GOT3 (cell line): ENCODE measurements at regions not wholly inside any gene's neighbourhood (a gene's known extent, or its start where the extent isn't known, plus 50 kb on each side); places are given as distances from the start of the nearest gene placed in this dataset.
"Not testable (repeated sequence)": the region's sequence is repeated elsewhere in the genome, so short reads cannot be mapped to it uniquely, and the experiment has no call there.

ENCODE experiments used
- DNase-seq: peaks from one replicate; lab custom pipeline; 2025; ENCODE audit warnings: mixed read lengths; lab: John Stamatoyannopoulos, UW

DNA sequence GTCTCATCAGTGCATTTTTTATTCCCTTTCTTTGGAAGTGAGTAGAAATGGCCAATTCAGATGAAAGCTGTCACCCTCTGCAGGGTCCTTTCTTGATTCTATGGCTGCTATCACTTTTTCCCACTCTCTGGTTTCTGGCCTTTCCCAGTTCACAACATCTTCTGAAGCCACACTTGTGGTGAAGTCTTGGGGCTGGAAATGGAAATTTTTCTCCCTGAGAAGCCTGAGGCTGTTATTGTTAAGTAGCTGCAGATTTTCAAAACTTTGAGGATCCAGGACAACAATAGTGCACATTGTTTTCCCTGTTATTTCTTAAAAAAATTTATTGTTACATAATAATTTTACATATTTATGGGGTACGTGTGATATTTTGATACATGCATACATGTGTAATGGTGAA is 250.3 kb upstream of the RASGRP1 start:
- DNase-seq, result no peak

DNA sequence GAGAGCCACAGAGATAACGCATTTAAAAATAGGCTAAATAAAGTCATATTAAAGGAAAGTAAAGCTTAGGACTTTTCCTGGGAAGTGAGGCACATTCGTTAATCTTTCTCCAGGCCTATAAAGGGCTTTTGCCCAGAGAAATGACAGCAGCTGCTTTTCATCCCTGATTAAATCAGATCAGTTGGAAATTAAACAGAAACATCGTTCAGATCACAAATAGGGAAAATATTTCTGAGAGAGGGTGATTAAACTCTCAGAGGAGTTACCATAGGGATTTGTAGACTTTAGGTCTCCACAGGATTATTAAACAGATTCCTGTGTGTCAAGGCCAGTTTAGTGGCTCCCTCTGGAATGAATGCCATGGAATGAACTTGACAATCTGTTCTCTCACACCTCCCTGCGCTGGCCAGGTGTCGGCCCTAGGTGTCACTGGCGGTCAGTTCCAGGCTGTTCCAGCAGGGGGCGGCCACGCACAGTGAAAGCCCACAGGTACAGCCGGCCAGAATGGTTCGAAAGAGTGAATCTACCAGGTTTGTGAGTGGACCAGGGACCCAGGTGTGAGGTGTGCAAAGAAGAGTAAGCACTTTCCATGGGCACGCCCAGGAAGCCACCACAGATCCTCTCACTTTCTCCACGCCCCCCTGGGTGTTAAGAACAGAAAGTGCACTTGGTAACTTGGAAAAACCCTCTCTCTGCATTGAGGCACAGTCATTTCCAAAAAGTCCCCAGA is 253.0 kb upstream of the RASGRP1 start:
- DNase-seq, result peak; percentile 18

DNA sequence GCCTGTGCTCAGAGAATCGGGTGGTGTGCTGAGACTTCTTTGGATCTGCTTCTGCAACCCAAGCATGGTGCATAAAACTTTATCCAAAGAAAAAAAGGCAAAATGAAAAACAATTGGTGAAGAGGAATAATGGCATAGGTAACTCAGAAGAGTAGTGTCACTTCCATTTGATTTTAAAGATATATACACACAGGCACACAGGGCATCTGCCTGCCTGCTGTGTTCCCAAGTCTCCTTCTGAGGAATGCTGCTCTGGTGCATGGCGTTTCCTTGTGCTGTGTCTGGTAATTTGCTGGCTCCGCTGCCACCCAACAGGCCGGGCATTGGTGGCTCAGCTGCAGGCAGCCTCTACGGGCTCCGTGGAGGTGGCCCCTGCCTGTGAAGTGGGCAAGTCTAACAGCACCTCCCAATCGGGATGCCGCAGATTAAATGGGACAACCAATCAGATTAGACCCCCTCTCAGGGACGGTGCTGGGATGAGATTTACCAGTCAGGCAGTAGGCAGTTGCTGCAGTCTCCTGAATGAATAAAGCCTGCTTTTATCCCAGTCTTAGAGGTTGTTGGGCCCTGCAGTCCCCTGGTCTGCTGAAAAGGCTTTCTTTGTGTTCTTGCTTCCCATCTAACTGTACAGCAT is 253.7 kb upstream of the RASGRP1 start:
- DNase-seq, result no peak

DNA sequence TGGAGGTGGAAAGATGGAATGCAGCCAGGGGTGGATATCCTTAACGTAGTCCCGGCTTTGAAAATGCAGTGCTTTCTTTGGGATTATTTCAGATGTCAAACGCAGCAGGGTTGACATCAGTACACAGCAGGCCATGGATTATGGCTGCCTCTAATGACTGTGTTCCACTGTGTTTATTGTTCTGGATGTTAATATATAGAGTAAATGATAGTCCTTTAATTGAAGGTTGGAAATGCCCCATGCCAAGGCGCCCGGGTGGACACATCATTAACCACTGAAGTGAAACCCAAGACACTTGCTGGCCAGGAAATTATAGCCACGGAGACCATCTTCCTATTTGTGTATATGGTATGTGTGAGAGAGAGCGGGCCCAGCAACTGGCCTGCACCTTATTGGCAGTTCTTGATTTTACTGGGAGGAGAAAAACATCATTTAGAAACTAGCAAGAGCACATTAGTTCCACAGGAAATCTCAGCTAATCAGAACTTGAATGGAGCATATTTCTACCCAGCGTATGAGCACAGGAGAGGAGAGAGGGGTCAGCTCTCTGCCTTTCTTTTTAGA is 254.9 kb upstream of the RASGRP1 start:
- no peak for DNase-seq

DNA sequence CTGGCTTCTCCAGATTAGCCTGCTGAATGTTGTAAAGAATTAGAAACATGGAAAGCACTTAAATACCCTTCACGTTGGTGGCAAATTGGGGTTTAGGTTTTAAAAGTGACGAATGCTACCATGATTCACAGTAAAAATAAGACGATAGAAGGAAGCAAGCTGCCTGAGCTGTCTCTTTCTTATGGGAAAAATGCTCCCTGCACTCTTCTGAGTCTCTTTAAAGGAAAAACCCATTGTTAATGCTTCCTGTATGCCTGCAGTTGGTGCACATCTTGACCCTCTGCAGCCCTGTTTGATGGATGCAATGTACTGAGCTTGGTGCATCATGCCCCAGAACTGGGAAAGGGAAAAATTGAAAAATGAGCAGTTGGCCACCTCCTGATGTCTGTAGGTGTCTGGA is 258.6 kb upstream of the RASGRP1 start:
- DNase-seq, result no peak

DNA sequence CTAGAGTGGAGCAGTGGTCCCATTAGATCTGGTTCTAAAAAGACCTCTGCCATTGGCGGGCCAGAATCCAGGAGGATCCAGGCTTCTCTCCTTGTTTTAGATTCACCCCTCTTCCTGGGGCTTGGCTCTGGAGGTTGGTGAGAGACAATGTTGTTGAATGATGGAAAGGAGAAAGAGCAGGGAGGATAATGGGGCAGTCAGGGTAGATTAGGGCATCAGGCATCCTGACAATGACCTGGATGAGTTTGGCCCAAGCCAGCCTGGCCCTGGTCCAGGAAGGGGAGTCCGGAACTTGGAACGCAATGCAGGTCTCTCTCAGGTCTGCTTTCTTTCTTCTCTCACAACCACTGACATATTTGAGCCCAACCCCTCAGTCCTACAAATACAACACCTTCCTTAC is 260.1 kb upstream of the RASGRP1 start:
- no peak for DNase-seq

DNA sequence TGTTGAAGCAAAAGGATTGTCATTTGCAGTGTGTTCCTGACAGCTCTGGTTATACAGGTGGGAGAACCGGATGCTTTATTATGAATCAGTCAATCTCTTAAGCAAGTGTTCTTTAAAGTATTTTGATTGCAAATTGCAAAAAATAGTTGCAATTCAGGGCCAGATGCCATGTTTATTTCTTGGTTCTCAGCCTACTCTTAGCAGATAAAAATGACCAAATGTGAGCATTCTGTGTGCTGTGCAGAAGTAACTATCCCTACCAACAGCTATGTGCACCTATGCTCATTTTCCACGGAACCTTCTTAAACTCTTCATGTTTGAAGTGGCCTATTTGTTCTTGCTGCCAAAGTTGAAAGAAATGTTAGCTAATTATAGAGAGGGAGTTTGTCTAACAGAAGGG is 262.3 kb upstream of the RASGRP1 start:
- no peak for DNase-seq

DNA sequence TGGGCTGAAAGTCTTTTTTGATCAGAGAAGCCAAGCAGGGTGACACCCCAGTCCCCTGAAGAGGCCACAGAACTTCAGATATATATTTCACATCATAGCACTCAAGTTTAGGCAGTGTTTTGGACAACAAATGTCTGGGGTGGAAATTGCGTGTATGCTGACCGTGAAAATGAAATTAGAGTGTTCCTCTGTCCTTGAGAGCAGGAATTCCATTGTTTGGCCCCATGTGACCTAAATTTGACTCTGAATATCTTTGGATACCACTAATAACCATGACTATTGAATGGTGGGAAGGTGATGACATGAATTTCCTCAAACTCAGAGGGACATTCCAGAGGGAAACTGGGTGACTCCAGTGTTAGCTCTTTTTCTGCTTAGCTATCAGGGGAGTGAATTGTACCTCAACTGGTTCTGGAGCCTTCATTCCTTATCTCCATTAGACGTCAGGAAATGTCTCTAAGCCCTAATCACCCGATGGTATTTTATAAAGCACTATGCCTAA is 263.5 kb upstream of the RASGRP1 start:
- no peak for DNase-seq

DNA sequence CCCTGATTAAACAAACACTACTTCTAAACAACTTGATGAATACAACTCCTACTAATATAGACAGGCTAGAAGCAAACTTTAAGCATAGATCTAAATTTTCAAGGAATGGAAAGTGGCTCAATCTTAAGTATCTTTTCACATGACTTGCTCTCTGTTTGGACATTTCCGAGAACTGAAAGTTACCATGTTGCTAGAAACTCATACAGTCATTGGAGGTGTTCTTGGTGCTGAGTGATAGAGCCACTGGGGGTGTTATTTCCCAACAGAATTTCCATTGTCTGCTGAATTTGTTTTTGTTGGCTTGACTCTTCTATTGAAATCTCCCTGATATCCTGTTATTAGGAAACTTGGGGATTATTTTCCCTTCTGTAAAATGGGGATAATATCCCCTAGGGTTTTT is 264.5 kb upstream of the RASGRP1 start:
- DNase-seq, result no peak

DNA sequence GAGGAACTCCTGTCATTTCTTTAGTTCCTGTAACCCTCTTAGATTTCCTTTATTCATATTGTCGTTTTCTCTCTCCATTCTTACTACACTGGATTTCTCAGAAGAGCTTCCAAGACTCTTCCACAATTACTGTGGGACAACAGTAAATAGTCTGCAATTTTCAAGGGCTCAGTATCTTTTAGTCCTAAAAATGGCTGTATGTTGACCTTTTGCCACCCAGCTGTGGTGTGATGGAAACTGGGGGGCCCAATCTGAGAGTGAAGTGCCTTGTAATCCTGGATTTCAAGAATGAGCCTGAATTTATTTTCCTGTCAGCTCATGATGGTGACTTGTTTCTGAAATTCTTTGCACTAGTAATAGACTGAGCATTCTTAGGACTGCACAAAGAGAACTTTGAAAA is 277.6 kb upstream of the RASGRP1 start:
- DNase-seq, result no peak

DNA sequence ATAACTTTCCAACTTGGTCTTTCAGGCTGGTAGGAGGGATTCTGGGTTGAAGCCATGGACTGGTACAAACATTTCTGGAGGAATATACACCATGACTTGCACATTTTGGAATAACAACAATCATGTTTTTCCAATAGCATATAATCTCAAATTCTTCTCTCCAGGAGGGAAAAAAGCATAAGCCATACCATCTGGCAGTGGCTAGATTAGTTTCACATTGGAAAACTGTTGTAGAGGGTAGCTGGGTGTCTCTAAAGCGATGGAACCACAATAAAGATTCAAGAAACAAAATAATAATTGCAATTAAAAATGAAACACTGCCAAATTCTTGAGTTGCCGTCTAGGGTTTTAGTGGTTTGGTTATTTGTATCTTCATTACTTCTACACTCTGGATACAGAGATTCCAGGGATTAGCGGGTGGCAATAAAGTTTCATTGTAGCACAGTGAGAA is 278.5 kb upstream of the RASGRP1 start:
- no peak for DNase-seq

DNA sequence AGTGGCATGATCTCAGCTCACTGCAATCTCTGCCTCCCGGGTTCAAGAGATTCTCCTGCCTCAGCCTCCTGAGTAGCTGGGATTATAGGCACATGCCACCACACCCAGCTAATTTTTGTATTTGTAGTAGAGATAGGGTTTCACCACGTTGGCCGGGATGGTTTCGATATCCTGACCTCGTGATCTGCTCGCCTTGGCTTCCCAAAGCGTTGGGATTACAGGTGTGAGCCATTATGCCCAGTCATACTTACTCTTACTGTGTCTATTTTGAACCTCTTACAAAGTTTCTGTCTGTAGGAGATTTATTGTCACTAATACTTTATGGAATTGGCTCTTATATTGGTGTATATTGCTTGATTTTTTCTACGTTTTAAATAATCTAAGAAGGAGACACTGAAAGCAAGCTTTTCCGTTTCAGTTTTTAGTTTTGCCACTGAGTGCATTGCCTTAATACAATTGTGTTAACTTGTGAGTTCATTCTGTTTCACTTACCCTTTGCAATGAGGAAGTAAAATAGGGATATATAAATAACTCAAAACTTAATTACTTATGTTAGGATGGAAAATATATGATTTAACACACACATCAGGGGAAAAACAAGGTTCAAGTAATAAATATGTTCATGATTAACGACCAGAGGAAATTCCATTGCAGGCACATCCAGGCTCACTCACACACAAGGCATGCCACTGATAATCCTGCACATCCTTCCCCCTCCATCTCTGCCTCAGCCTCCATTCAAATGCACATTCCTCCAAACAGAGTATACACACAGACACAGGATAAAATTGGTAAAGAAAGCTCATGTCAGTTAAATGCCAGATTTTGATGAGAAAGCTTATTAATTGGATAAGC is 279.3 kb upstream of the RASGRP1 start:
- DNase-seq, result no peak

DNA sequence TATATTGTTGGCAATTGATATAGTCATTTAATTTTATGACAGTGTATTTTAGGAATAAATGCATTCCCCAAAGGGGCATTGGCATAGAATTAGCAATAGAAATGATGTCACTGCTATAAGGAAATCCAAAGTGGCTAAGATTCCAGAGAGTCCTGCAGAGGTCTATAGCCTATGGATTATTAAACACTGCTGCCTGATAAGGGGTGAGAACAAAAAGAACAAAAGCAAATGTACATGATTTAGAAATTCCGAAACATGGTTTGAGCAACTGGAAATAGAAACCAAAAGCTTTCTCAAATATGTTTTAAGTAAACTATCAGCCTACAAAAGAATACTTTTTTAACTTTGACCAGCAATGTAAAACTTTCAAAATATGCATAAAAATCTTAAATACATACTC is 280.1 kb upstream of the RASGRP1 start:
- DNase-seq, result no peak

DNA sequence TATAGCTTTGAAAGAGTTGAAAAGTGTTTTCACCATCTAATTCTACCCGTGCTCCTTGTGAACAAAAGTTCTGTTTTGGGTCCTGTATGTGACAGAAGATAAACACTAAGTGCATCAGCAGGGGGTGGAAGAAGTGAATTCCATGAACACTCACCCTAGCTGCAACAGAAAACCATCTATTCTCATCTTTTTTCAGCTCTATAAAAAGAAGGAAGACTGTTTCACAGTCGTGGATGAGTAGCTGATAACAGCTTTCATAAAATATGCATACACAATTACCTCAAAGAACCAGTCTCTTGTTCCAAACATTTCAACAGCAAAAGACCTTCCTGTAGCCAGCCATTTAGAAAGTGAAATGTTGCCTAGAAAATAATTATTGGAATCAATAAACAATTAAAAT is 281.7 kb upstream of the RASGRP1 start:
- DNase-seq, result no peak

DNA sequence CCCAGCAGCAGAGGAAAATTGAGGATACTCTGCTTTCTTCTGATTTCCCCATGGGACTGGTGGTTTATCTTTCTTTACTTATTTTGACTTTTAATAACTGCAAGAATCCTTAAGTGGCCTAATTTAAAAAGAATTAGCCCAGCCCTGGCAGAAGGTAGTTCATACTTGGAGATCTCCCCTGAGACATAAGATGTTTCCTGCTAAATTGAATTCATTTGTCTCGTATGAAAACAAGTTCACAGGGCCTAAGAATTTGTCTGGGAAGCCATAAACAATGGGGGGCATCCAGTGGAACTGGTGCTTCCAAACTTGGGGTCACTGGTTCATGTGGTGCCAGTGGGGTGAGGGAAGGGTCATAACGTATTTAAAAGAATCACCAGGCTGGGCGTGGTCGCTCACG is 283.1 kb upstream of the RASGRP1 start:
- no peak for DNase-seq

DNA sequence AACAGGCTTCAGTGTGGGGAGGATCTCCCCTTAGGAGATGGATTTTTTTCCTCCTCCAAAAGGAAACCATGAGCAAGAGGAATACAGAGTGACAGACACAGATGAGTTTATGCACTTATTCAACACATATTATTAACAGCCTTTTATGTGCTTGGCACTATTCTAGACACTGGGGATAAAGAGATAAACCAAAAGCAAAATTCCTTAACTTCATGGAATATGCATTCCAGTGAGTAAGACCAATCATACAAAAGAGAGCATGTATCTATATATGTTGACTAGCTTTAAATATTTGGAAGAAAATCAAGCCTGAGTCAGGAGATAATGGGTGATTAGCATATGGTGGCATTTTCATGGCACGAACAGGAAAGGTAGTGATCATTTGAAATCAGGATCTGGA is 284.4 kb upstream of the RASGRP1 start:
- no peak for DNase-seq

DNA sequence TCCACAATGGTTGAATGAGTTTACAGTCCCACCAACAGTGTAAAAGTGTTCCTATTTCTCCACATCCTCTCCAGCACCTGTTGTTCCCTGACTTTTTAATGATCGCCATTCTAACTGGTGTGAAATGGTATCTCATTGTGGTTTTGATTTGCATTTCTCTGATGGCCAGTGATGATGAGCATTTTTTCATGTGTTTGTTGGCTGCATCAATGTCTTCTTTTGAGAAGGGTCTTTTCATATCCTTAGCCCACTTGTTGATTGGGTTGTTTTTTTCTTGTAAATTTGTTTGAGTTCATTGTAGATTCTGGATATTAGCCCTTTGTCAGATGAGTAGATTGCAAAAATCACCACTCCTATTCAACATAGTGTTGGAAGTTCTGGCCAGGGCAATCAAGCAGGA is 287.6 kb upstream of the RASGRP1 start:
- DNase-seq, result not testable (repeated sequence)

DNA sequence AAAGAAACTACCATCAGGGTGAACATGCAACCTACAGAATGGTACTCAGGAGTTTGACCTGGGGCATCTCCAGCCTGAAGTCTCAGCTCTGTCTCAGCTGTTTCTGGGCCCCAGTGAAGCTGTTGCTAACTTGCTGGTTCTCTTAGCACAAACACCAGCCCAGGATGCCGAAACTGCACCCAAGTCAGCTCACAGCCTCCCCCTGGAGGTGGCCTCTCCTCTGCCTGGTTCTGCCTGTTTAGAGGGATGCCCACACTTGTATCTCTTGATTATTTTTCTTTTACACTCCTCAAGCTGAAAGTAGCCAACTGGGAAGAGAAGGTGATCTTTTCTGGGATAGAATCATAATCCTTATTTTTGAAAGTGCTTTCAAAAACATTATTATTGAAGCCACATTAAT is 289.0 kb upstream of the RASGRP1 start:
- no peak for DNase-seq

DNA sequence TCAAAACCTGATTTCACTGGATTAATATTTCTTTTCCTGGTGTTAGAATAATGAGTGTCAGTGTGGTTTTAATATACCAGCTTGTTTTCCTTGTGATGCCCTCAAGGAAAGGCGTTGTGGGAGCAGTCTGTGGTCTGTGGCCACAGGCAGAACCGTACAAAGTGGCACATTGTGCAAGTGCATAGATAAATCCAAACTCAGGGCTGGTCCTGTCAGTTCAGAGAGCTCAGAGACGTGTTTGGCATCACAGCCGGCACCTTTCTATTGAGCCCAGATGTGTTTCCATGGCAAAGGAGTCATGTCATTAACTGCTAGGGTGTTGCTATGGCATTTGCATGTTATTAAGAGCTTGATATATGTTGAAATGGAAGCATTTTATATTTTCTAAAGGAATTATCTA is 289.9 kb upstream of the RASGRP1 start:
- no peak for DNase-seq

DNA sequence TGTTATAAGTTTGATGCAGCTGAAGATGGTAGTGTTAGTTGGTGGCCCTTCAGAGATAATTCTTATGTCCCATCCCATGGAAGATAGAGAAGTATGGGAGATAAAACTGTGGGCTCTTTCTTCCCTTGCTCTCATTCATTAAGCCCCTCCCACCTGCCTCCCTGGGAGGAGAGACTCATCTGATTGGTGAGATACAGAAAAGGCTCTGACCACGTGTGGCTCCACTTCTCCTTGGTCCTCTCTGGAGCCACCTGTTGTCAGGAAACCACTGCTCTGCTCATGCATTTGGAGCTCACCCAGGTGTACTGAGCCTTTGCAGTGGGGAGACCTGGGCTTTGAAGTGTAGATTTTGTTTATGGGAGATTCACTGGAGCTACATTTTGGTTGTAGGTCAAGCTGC is 293.2 kb upstream of the RASGRP1 start:
- DNase-seq, result no peak

DNA sequence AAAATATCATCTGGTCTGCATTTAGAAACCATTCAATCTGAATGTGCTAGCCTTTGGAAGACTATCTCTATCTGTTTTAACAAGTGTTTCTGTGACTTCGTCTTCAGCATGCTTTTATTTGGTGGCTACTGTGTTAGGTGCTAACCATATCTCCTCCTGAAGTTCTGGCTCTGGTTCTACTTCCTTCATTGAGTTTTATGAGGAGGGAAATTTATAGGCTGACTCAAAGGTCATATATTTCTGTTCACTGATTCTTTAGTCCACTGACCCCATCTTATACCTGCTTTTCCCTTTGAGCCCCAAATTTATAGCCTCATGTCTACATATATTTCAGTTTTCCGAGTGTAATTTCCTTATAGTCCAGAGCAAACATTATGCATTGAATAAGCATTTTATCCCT is 295.0 kb upstream of the RASGRP1 start:
- no peak for DNase-seq

DNA sequence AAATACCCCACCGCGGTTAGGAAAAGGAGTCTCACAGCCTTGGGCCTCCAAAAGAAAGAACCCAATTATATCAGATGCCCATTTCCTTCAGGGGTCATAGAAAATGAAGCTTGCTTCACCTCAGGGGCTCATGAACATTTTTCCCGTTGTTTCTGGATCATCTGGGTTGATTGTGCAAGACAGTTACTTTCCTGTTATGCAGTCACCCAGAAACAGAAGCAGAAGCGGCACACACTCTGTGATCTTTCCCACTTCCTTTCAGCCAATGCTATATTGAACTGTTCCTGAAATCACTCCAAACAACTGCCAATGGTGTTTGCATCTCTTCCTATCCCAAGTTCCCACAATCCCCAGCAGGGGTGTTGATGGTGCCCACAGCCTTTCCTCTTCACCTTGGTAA is 295.6 kb upstream of the RASGRP1 start:
- no peak for DNase-seq

DNA sequence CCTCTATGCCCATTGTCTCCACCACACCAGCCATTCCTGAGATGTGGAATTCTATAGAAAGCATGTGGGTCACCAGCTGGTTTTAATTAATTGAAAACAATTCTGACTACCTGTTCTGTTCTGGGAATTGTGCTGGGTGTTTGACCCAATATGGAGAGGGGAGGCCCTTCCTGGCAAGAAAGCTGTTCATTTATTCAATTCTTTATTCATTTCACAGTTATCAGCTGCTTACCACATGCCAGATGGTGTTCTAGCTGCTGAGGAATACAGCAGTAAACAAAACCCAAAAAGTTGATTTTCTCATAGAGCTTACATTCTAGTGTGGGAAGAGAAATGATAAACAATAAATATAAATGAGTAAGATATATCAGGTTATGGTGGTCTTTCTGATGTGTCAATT is 296.1 kb upstream of the RASGRP1 start:
- DNase-seq, result no peak
